Uterus (tissue), 3 donors: ENCODE measurements at regions not wholly inside any gene's neighbourhood (a gene's known extent, or its start where the extent isn't known, plus 50 kb on each side); places are given as distances from the start of the nearest gene placed in this dataset.

Experiments used
- DNase-seq, 2 donors: peaks; one replicate each; pipeline ENCODE4 v3.0.0-alpha.2; 2019 to 2020
- H3K27ac ChIP-seq, 2 donors: fragments of 200-600 bp; sonication (generic); 1 replicate in 1 of 2; 2 replicates in 1 of 2; pipeline ENCODE4 v1.5.1; 2016 to 2018
- H3K27me3 ChIP-seq, 2 donors: fragments of 200-600 bp; sonication (generic); one replicate each; pipeline ENCODE4 v1.5.1; 2018 to 2019; ENCODE audit warnings: control low read depth in 1 of 2
- H3K36me3 ChIP-seq, 2 donors: fragments of 200-600 bp; sonication (generic); one replicate each; pipeline ENCODE4 v1.5.1; 2019; ENCODE audit warnings: control low read depth in 1 of 2
- H3K4me1 ChIP-seq, 2 donors: fragments of 200-600 bp; sonication (generic); one replicate each; pipeline ENCODE4 v1.5.1; 2018 to 2019; ENCODE audit warnings: control low read depth in 1 of 2
- H3K4me3 ChIP-seq, 2 donors: fragments of 200-600 bp; sonication (generic); 1 replicate in 1 of 2; 2 replicates in 1 of 2; pipeline ENCODE4 v1.5.1; 2018 to 2019; ENCODE audit warnings: mild to moderate bottlenecking in 1 of 2
- H3K9me3 ChIP-seq, 2 donors: fragments of 200-600 bp; sonication (generic); one replicate each; pipeline ENCODE4 v1.5.1; 2019; ENCODE audit warnings: control low read depth in 1 of 2
- POLR2A ChIP-seq, 2 donors: fragments of 450-650 bp; IDR thresholded peaks; one replicate each; pipeline ENCODE4 v1.6.1; 2016; ENCODE audit warnings: antibody characterized with exemption in 2 of 2, mild to moderate bottlenecking in 1 of 2, moderate library complexity in 1 of 2
- intact Hi-C: fragments of 100-400 bp; cut with DNase I; formaldehyde crosslinking; loops from one replicate; pipeline ENCODE4 v1.15.1; 2023; ENCODE audit warnings: low total_unique reads
- TF ChIP-seq, protein P1 (sequence below), 4 experiments: fragments of 200-600 bp in 2 of 4; fragments of 450-650 bp in 2 of 4; sonication (generic) in 2 of 4; IDR thresholded peaks; one replicate each; pipeline ENCODE4 v1.5.1; 2016 to 2019; ENCODE audit warnings: antibody characterized with exemption in 4 of 4, mild to moderate bottlenecking in 2 of 4, moderate library complexity in 1 of 4
- donor health status: DM: yes; HTN: yes; CAD: no.

DNA sequence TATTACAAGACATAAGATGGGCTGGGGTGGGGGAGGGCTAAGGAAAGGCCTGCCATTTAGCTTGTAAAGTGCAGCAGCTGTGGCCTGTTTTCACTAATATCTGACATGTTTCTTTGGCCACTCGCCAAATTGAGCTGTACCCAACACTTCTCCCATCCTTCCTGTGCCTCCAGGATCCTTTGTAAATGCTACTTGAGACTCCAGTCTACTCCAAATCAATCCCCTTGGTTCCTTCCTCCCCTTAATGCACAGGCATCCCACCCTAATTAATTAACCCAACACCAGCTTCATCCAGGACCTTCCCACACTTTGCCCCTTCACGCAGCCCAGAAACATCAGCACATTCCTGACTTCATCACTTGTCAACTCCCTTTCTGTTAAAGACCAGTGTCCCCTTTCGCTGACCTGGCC, 55.0 kb upstream of the TCF21 start:
- no peak overlapping the region for H3K27ac ChIP-seq
- peak in 1 of 2 donors; percentile 38 for DNase-seq
- H3K4me3 ChIP-seq, result no peak overlapping the region
- H3K9me3 ChIP-seq, result no peaks in the 10 kb centered on the region
- intact Hi-C loops, result no loop called here
- H3K4me1 ChIP-seq, result no peaks in the 10 kb centered on the region
- H3K27me3 ChIP-seq, result no peaks in the 10 kb centered on the region
- no peaks in the 10 kb centered on the region for H3K36me3 ChIP-seq
- TF ChIP-seq, protein P1, sequence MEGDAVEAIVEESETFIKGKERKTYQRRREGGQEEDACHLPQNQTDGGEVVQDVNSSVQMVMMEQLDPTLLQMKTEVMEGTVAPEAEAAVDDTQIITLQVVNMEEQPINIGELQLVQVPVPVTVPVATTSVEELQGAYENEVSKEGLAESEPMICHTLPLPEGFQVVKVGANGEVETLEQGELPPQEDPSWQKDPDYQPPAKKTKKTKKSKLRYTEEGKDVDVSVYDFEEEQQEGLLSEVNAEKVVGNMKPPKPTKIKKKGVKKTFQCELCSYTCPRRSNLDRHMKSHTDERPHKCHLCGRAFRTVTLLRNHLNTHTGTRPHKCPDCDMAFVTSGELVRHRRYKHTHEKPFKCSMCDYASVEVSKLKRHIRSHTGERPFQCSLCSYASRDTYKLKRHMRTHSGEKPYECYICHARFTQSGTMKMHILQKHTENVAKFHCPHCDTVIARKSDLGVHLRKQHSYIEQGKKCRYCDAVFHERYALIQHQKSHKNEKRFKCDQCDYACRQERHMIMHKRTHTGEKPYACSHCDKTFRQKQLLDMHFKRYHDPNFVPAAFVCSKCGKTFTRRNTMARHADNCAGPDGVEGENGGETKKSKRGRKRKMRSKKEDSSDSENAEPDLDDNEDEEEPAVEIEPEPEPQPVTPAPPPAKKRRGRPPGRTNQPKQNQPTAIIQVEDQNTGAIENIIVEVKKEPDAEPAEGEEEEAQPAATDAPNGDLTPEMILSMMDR (IDR thresholded peaks at IDR 0.05), result no peak
- no peak for TF ChIP-seq POLR2A (IDR thresholded peaks at IDR 0.05)

GRCh38 chr6:133834472-133835170, 54.3 kb upstream of the TCF21 start:
- Histone ChIP-seq H3K36me3 (no peaks in the 10 kb centered on the region), H3K4me1 (no peaks in the 10 kb centered on the region), H3K9me3 (no peaks in the 10 kb centered on the region), H3K4me3 (no peak overlapping the region), H3K27me3 (no peaks in the 10 kb centered on the region), H3K27ac (no peak overlapping the region)
- intact Hi-C loops, result no loop called here
- no peak for DNase-seq
- TF ChIP-seq, protein P1 (IDR thresholded peaks at IDR 0.05), result no peak
- TF ChIP-seq POLR2A (IDR thresholded peaks at IDR 0.05), result no peak

DNA sequence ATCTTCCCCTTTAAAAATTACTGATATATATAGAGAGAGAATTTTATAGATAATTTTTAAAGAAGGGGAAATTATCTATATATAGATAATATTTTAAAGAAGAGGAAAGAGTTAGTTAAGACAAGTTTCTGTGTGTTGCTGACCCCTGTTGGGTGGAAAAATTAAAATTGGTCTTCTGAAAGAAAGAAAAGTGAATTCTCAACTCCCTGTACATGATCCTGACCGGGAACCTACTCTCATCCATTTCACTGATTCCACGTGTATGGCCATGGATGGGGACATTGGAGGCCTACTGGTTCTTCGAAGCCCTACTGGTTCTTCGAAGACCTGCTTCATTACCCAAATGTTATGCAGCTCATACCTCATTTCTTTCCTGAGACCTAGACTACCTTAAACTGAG, 53.0 kb upstream of the TCF21 start:
- Histone ChIP-seq H3K4me3 (no peak overlapping the region), H3K36me3 (no peaks in the 10 kb centered on the region), H3K27me3 (no peaks in the 10 kb centered on the region), H3K4me1 (no peaks in the 10 kb centered on the region), H3K9me3 (no peaks in the 10 kb centered on the region), H3K27ac (no peak overlapping the region)
- no peak for DNase-seq
- no peak for TF ChIP-seq POLR2A (IDR thresholded peaks at IDR 0.05)
- TF ChIP-seq, protein P1 (IDR thresholded peaks at IDR 0.05), result no peak
- intact Hi-C loops, result no loop called here

DNA sequence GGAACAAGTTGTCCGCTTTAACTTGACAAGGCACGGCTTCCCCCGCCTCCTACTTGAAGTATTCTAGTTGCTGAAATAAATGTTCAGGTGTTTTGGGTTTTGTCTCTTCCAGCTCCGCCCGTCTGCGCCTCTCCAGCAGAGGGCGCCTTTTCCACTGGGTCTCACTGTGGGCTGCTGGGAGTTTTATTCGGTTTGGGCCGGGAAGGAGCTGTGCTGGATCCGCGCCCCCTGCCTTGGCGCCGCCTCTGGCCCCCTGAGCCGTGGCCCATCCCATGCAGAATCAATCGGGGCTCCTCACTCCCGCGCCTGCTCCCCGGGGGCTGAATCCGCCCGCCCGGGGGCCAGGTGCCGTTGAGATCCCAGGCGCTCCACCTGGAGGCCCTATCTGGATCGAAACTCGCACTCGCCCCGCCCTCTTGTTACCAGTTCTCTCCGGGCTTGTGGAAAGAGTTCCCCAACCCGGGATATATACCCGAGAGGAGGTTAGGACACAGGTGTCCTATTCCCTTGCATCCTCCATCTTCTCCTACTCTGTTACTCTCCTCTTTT, 51.0 kb upstream of the TCF21 start:
- no peaks in the 10 kb centered on the region for H3K4me1 ChIP-seq
- no peaks in the 10 kb centered on the region for H3K27me3 ChIP-seq
- H3K27ac ChIP-seq, result no peak overlapping the region
- H3K36me3 ChIP-seq, result no peaks in the 10 kb centered on the region
- DNase-seq, result peak; percentile 32 to 60
- intact Hi-C loops, result no loop called here
- TF ChIP-seq, protein P1 (IDR thresholded peaks at IDR 0.05), result peak; percentile 27 to 73 (median 57)
- TF ChIP-seq POLR2A (IDR thresholded peaks at IDR 0.05), result no peak
- H3K9me3 ChIP-seq, result no peaks in the 10 kb centered on the region
- peak overlapping the region; percentile 21 to 36 for H3K4me3 ChIP-seq
